Right lobe of liver (tissue), 6 donors: ENCODE measurements at regions not wholly inside any gene's neighbourhood (a gene's known extent, or its start where the extent isn't known, plus 50 kb on each side); places are given as distances from the start of the nearest gene placed in this dataset.

ENCODE experiments used
- ATAC-seq, 4 donors: fragments of 200-7000 bp; cut with Tn5 transposase; one replicate each; pipeline ENCODE4 v1.9.1; 2020; ENCODE audit warnings: mild to moderate bottlenecking in 4 of 4, moderate library complexity in 4 of 4
- DNase-seq, 3 donors: peaks; one replicate each; pipeline ENCODE4 v3.0.0-alpha.2; 2020
- H3K27ac ChIP-seq, 3 donors: fragments of 200-600 bp; one replicate each; pipeline ENCODE4 v1.8.0; 2022
- H3K27me3 ChIP-seq, 2 donors: fragments of 200-600 bp; one replicate each; pipeline ENCODE4 v1.8.0; 2022
- H3K36me3 ChIP-seq, 4 donors: fragments of 200-600 bp; sonication (generic) in 1 of 4; one replicate each; pipeline versions ENCODE4 v1.5.1 to v1.8.0; 2017 to 2022; ENCODE audit warnings: control low read depth in 1 of 4
- H3K4me1 ChIP-seq, 4 donors: fragments of 200-600 bp; sonication (generic) in 1 of 4; one replicate each; pipeline versions ENCODE4 v1.5.1 to v1.8.0; 2017 to 2022; ENCODE audit warnings: control low read depth in 1 of 4
- H3K4me3 ChIP-seq, 3 donors: fragments of 200-600 bp; one replicate each; pipeline ENCODE4 v1.8.0; 2022
- H3K9me3 ChIP-seq, 4 donors: fragments of 200-600 bp; sonication (generic) in 1 of 4; one replicate each; pipeline versions ENCODE4 v1.5.1 to v1.8.0; 2017 to 2022; ENCODE audit warnings: control low read depth in 1 of 4
- CTCF ChIP-seq, 4 donors: fragments of 200-600 bp in 3 of 4; fragments of 450-650 bp in 1 of 4; IDR thresholded peaks; one replicate each; pipeline versions ENCODE4 v1.5.1 to v1.8.0; 2016 to 2022; ENCODE audit warnings: antibody characterized with exemption in 4 of 4, mild to moderate bottlenecking in 2 of 4
- POLR2A ChIP-seq: fragments of 450-650 bp; IDR thresholded peaks from one replicate; pipeline ENCODE4 v1.6.1; 2017; ENCODE audit warnings: antibody characterized with exemption, mild to moderate bottlenecking
- WGBS: methylation state at CpG from one replicate; pipeline ENCODE4 v1.1.6; 2018; ENCODE audit warnings: low coverage, low lambda C conversion rate; ENCODE audit not compliant: insufficient coverage; ENCODE audit errors: missing lambda C conversion rate; 5-methylcytosine and 5-hydroxymethylcytosine counted together
- intact Hi-C, 2 donors: fragments of 100-400 bp; cut with DNase I; formaldehyde crosslinking; loops; one replicate each; pipeline versions ENCODE4 v1.11.2 to v1.14.1; 2022
- donor health status: DM: no; HTN: yes; CAD: no.
- donor health status: DM: no; HTN: no; CAD: no.
- donor health status: DM: no; HTN: no; CAD: no.
- donor health status: DM: no; HTN: yes; CAD: no.
- donor health status: DM: no; HTN: yes; CAD: no.

- H3K36me3 ChIP-seq = no peaks in the 10 kb centered on the region
- no peak overlapping the region for H3K4me3 ChIP-seq
- no peak overlapping the region for H3K27ac ChIP-seq
- DNase-seq (no peak), ATAC-seq (peak in 1 of 4 donors; percentile 19)
- H3K27me3 ChIP-seq = no peaks in the 10 kb centered on the region
- intact Hi-C loops = no loop called here
- no peaks in the 10 kb centered on the region for H3K4me1 ChIP-seq
- WGBS = 92% methylated on average over 2 of the region's 9 CpGs
- H3K9me3 ChIP-seq = no peaks in the 10 kb centered on the region
- TF ChIP-seq CTCF (IDR thresholded peaks at IDR 0.05) (no peak), POLR2A (no peak)
These were observed 107.4 kb upstream of the CASZ1 start for GRCh38 chr1:10903821-10904220.

- DNase-seq = peak in 1 of 3 donors; percentile 43
- ATAC-seq = peak in 2 of 4 donors; percentile 18 to 22
These were observed 107.8 kb upstream of the TARDBP start for GRCh38 chr1:10904396-10905358.

GRCh38 chr1:10905841-10906655, 106.4 kb upstream of the TARDBP start:
- DNase-seq = peak in 1 of 3 donors; percentile 45
- no peaks in the 10 kb centered on the region for H3K9me3 ChIP-seq
- H3K36me3 ChIP-seq = no peaks in the 10 kb centered on the region
- no peak for TF ChIP-seq CTCF (IDR thresholded peaks at IDR 0.05)
- no peak for TF ChIP-seq POLR2A
- 51% methylated on average over 13 of the region's 16 CpGs for WGBS
- ATAC-seq = no peak
- no peaks in the 10 kb centered on the region for H3K4me1 ChIP-seq
- H3K27ac ChIP-seq = no peak overlapping the region
- H3K27me3 ChIP-seq = no peaks in the 10 kb centered on the region
- intact Hi-C loops = no loop called here
- H3K4me3 ChIP-seq = no peak overlapping the region

More at GRCh38 chr1:10904396-10905358, 107.8 kb upstream of the TARDBP start:
- H3K27ac ChIP-seq = no peak overlapping the region
- intact Hi-C loops = no loop called here
- H3K4me1 ChIP-seq = no peaks in the 10 kb centered on the region
- no peaks in the 10 kb centered on the region for H3K9me3 ChIP-seq
- WGBS = 25% methylated on average over 12 of the region's 23 CpGs
- no peaks in the 10 kb centered on the region for H3K36me3 ChIP-seq
- no peak for TF ChIP-seq POLR2A
- no peak for TF ChIP-seq CTCF (IDR thresholded peaks at IDR 0.05)
- no peak overlapping the region for H3K4me3 ChIP-seq
- H3K27me3 ChIP-seq = no peaks in the 10 kb centered on the region

- 85% methylated on average over 12 of the region's 14 CpGs for WGBS
- no peak overlapping the region for H3K27ac ChIP-seq
- H3K36me3 ChIP-seq = no peaks in the 10 kb centered on the region
- ATAC-seq = no peak
- TF ChIP-seq POLR2A (no peak), CTCF (IDR thresholded peaks at IDR 0.05) (no peak)
- no peaks in the 10 kb centered on the region for H3K9me3 ChIP-seq
- no peak for DNase-seq
- intact Hi-C loops = no loop called here
- H3K4me3 ChIP-seq = no peak overlapping the region
- H3K4me1 ChIP-seq = no peaks in the 10 kb centered on the region
- H3K27me3 ChIP-seq = no peaks in the 10 kb centered on the region
These were observed 105.5 kb upstream of the TARDBP start for GRCh38 chr1:10906866-10907519.
